C4-2B (cell line): ENCODE measurements at regions not wholly inside any gene's neighbourhood (a gene's known extent, or its start where the extent isn't known, plus 50 kb on each side); places are given as distances from the start of the nearest gene placed in this dataset.

ENCODE experiments used
- ZFX ChIP-seq: fragments of 450-650 bp; IDR thresholded peaks from 2 replicates; pipeline ENCODE4 v1.6.1; 2017
- TF ChIP-seq, protein P1 (sequence below): fragments of 450-650 bp; conservative IDR thresholded peaks from 2 replicates; pipeline ENCODE4 v1.5.1; 2017; ENCODE audit warnings: mild to moderate bottlenecking

GRCh38 chr15:94734460-94734859, 503.1 kb downstream of the MCTP2 start:
- TF ChIP-seq, protein P1, sequence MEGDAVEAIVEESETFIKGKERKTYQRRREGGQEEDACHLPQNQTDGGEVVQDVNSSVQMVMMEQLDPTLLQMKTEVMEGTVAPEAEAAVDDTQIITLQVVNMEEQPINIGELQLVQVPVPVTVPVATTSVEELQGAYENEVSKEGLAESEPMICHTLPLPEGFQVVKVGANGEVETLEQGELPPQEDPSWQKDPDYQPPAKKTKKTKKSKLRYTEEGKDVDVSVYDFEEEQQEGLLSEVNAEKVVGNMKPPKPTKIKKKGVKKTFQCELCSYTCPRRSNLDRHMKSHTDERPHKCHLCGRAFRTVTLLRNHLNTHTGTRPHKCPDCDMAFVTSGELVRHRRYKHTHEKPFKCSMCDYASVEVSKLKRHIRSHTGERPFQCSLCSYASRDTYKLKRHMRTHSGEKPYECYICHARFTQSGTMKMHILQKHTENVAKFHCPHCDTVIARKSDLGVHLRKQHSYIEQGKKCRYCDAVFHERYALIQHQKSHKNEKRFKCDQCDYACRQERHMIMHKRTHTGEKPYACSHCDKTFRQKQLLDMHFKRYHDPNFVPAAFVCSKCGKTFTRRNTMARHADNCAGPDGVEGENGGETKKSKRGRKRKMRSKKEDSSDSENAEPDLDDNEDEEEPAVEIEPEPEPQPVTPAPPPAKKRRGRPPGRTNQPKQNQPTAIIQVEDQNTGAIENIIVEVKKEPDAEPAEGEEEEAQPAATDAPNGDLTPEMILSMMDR: no peak
- TF ChIP-seq ZFX: no peak
